H9 (cell line): ENCODE measurements at regions not wholly inside any gene's neighbourhood (a gene's known extent, or its start where the extent isn't known, plus 50 kb on each side); places are given as distances from the start of the nearest gene placed in this dataset.

Experiments
- DNase-seq: peaks from one replicate; pipeline ENCODE4 v3.0.0-alpha.2; 2017
- H2AFZ ChIP-seq: one replicate; pipeline ENCODE4 v1.6.1; 2013; ENCODE audit warnings: mild to moderate bottlenecking, low read length, control low read depth, moderate library complexity
- H2AK5ac ChIP-seq: 2 replicates; pipeline ENCODE4 v1.6.1; 2013; ENCODE audit warnings: low read length, control low read depth, mixed read lengths; ENCODE audit not compliant: insufficient read length
- H2BK120ac ChIP-seq: one replicate; pipeline ENCODE4 v1.6.1; 2013; ENCODE audit warnings: low read depth, mild to moderate bottlenecking, low read length, control low read depth, inconsistent platforms; ENCODE audit not compliant: poor library complexity, severe bottlenecking
- H2BK12ac ChIP-seq: 2 replicates; pipeline ENCODE4 v1.6.1; 2013; ENCODE audit warnings: low read length, control low read depth, mixed read lengths, low read depth; ENCODE audit not compliant: insufficient read length
- H2BK15ac ChIP-seq: 2 replicates; pipeline ENCODE4 v1.6.1; 2013; ENCODE audit warnings: low read depth, low read length, control low read depth
- H2BK20ac ChIP-seq: one replicate; pipeline ENCODE4 v1.6.1; 2013; ENCODE audit warnings: low read depth, mild to moderate bottlenecking, low read length, control low read depth, inconsistent platforms; ENCODE audit not compliant: poor library complexity, severe bottlenecking
- H2BK5ac ChIP-seq: 2 replicates; pipeline ENCODE4 v1.6.1; 2013; ENCODE audit warnings: low read length, control low read depth, mixed read lengths; ENCODE audit not compliant: insufficient read length
- H3K14ac ChIP-seq: 2 replicates; pipeline ENCODE4 v1.6.1; 2013; ENCODE audit warnings: low read length, control low read depth; ENCODE audit not compliant: insufficient read depth
- H3K18ac ChIP-seq: 2 replicates; pipeline ENCODE4 v1.6.1; 2013; ENCODE audit warnings: low read depth, mild to moderate bottlenecking, mixed read lengths, low read length, control low read depth; ENCODE audit not compliant: insufficient read length
- H3K23ac ChIP-seq: 2 replicates; pipeline ENCODE4 v1.6.1; 2013; ENCODE audit warnings: low read length, control low read depth, mixed read lengths, low read depth; ENCODE audit not compliant: insufficient read length
- H3K23me2 ChIP-seq: 2 replicates; pipeline ENCODE4 v1.6.1; 2013; ENCODE audit warnings: low read depth, mild to moderate bottlenecking, mixed read lengths, low read length, control low read depth; ENCODE audit not compliant: insufficient read length, poor library complexity, severe bottlenecking
- H3K27ac ChIP-seq: 2 replicates; pipeline ENCODE4 v1.5.1; 2013; ENCODE audit warnings: low read length, control low read depth, mixed read lengths, low read depth; ENCODE audit not compliant: insufficient read length
- H3K27me3 ChIP-seq: 2 replicates; pipeline ENCODE4 v1.6.1; 2013; ENCODE audit warnings: low read length, control low read depth, inconsistent platforms; ENCODE audit not compliant: insufficient read depth
- H3K4ac ChIP-seq: 2 replicates; pipeline ENCODE4 v1.6.1; 2013; ENCODE audit warnings: low read depth, mild to moderate bottlenecking, control low read depth, inconsistent platforms, low read length, moderate library complexity
- H3K4me1 ChIP-seq: 2 replicates; pipeline ENCODE4 v1.6.1; 2013; ENCODE audit warnings: low read length, control low read depth, inconsistent platforms; ENCODE audit not compliant: insufficient read depth
- H3K4me2 ChIP-seq: 2 replicates; pipeline ENCODE4 v1.6.1; 2013; ENCODE audit warnings: low read length, control low read depth, mixed read lengths; ENCODE audit not compliant: insufficient read length, insufficient read depth
- H3K56ac ChIP-seq: 2 replicates; pipeline ENCODE4 v1.6.1; 2013; ENCODE audit warnings: low read depth, mild to moderate bottlenecking, mixed read lengths, low read length, control low read depth; ENCODE audit not compliant: insufficient read length
- H3K79me1 ChIP-seq: 2 replicates; pipeline ENCODE4 v1.6.1; 2013; ENCODE audit warnings: low read depth, mild to moderate bottlenecking, moderate library complexity, low read length, control low read depth, inconsistent platforms; ENCODE audit not compliant: insufficient read depth, poor library complexity, severe bottlenecking
- H3K79me2 ChIP-seq: 2 replicates; pipeline ENCODE4 v1.6.1; 2013; ENCODE audit warnings: low read length, control low read depth, inconsistent platforms; ENCODE audit not compliant: insufficient read depth
- H3K9ac ChIP-seq: 2 replicates; pipeline ENCODE4 v1.6.1; 2013; ENCODE audit warnings: low read length, control low read depth, mixed read lengths; ENCODE audit not compliant: insufficient read length; ENCODE audit errors: extremely low read depth
- H3K9me3 ChIP-seq: one replicate; pipeline ENCODE4 v1.6.1; 2013; ENCODE audit warnings: low read depth, low read length, inconsistent platforms; ENCODE audit not compliant: control insufficient read depth
- H3T11ph ChIP-seq: one replicate; pipeline ENCODE4 v1.6.1; 2013; ENCODE audit warnings: mild to moderate bottlenecking, low read length, control low read depth, inconsistent platforms
- H4K20me1 ChIP-seq: one replicate; pipeline ENCODE4 v1.6.1; 2013; ENCODE audit not compliant: control insufficient read depth, insufficient read length, insufficient read depth
- H4K5ac ChIP-seq: 2 replicates; pipeline ENCODE4 v1.6.1; 2013; ENCODE audit warnings: low read depth, mild to moderate bottlenecking, mixed read lengths, low read length, control low read depth; ENCODE audit not compliant: insufficient read length
- H4K8ac ChIP-seq: replicated peaks from 2 replicates; pipeline ENCODE4 v1.6.1; 2013; ENCODE audit warnings: low read length, control low read depth, mixed read lengths, low read depth; ENCODE audit not compliant: insufficient read length
- H4K91ac ChIP-seq: 2 replicates; pipeline ENCODE4 v1.6.1; 2013; ENCODE audit warnings: low read depth, mild to moderate bottlenecking, moderate library complexity, mixed read lengths, low read length, control low read depth; ENCODE audit not compliant: insufficient read length
- H3K27ac Mint-ChIP-seq, 3 experiments: 2 replicates in 2 of 3; 3 replicates in 1 of 3; pipeline ENCODE4 v1.8.0; 2020 to 2021; ENCODE audit warnings: mixed read lengths in 3 of 3, mild to moderate bottlenecking in 1 of 3, moderate library complexity in 1 of 3
- H3K27me3 Mint-ChIP-seq: 2 replicates; pipeline ENCODE4 v1.8.0; 2021; ENCODE audit warnings: low read depth, mild to moderate bottlenecking, moderate library complexity, mixed read lengths
- H3K36me3 Mint-ChIP-seq, 3 experiments: 2 replicates in 2 of 3; 3 replicates in 1 of 3; pipeline ENCODE4 v1.8.0; 2020 to 2021; ENCODE audit warnings: low read depth in 3 of 3, mixed read lengths in 3 of 3; ENCODE audit not compliant: insufficient read depth in 1 of 3
- H3K4me1 Mint-ChIP-seq, 2 experiments: 2 replicates each; pipeline ENCODE4 v1.8.0; 2020; ENCODE audit warnings: mixed read lengths in 2 of 2
- H3K4me3 Mint-ChIP-seq, 2 experiments: 2 replicates in 1 of 2; 3 replicates in 1 of 2; pipeline ENCODE4 v1.8.0; 2020 to 2021; ENCODE audit warnings: mild to moderate bottlenecking in 2 of 2, mixed read lengths in 2 of 2, moderate library complexity in 1 of 2
- H3K9me3 Mint-ChIP-seq, 2 experiments: 2 replicates in 1 of 2; 3 replicates in 1 of 2; pipeline ENCODE4 v1.8.0; 2020; ENCODE audit warnings: mild to moderate bottlenecking in 2 of 2, mixed read lengths in 2 of 2, moderate library complexity in 1 of 2
- WGBS: extraction: QIAGEN DNeasy Blood & Tissue Kit; methylation state at CpG from one replicate; pipeline ENCODE4 v1.1.7; 2013; ENCODE audit warnings: missing lambda C conversion rate, low lambda C conversion rate, mixed read lengths; ENCODE audit not compliant: insufficient read length; ENCODE audit errors: extremely low coverage; 5-methylcytosine and 5-hydroxymethylcytosine counted together
- TF ChIP-seq, protein P1 (sequence below): fragments of 200-600 bp; sonication (generic); conservative IDR thresholded peaks from 3 replicates; pipeline ENCODE4 v1.8.0; 2021; ENCODE audit warnings: antibody characterized with exemption, mild to moderate bottlenecking

DNA sequence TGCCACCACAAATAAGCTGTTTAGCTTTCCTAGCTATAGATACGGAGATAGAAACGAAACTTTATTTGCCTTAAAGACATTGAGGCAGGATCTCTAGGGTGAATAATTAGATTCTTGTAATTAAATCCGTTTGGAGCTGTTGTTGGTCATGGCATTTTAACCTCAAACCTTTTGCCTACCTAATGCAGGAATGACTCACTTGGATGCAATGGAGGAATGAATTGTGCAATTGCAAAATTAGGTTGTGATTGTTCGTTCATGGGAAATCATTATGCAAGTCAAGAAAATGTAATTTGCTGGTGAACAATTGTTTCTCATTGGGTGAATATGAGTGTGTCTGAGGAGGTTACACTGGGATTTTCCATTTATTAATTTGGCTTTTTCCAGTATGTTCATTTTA is 703.5 kb downstream of the GATA3 start:
- no peaks in the 10 kb centered on the region for H3K4me1 Mint-ChIP-seq
- no peaks in the 10 kb centered on the region for H3K36me3 Mint-ChIP-seq
- H3K23me2 ChIP-seq: no peaks in the 10 kb centered on the region
- no peak overlapping the region for H3K18ac ChIP-seq
- H4K5ac ChIP-seq: no peak overlapping the region
- H3K4ac ChIP-seq: no peak overlapping the region
- no peaks in the 10 kb centered on the region; the same call in 1 of the 2 replicates for H3K27me3 Mint-ChIP-seq
- no peak overlapping the region for H3K27ac Mint-ChIP-seq
- H3K79me2 ChIP-seq: no peaks in the 10 kb centered on the region
- H2BK120ac ChIP-seq: no peak overlapping the region
- DNase-seq: no peak
- H3K9me3 ChIP-seq: no peaks in the 10 kb centered on the region
- H3K4me1 ChIP-seq: no peaks in the 10 kb centered on the region
- no peaks in the 10 kb centered on the region for H4K20me1 ChIP-seq
- no peak overlapping the region for H3K56ac ChIP-seq
- H2BK5ac ChIP-seq: no peak overlapping the region
- no peak overlapping the region for H2BK15ac ChIP-seq
- H3K23ac ChIP-seq: no peak overlapping the region
- H2AK5ac ChIP-seq: no peak overlapping the region
- no peak overlapping the region for H3K27ac ChIP-seq
- H4K91ac ChIP-seq: no peak overlapping the region
- no peak overlapping the region for H2BK12ac ChIP-seq
- H3K9me3 Mint-ChIP-seq: no peaks in the 10 kb centered on the region
- no peak overlapping the region for H3K4me3 Mint-ChIP-seq
- no peak overlapping the region for H4K8ac ChIP-seq
- WGBS: no CpG with 5 or more reads among the region's 4 CpGs
- no peak overlapping the region for H3K9ac ChIP-seq
- TF ChIP-seq, protein P1, sequence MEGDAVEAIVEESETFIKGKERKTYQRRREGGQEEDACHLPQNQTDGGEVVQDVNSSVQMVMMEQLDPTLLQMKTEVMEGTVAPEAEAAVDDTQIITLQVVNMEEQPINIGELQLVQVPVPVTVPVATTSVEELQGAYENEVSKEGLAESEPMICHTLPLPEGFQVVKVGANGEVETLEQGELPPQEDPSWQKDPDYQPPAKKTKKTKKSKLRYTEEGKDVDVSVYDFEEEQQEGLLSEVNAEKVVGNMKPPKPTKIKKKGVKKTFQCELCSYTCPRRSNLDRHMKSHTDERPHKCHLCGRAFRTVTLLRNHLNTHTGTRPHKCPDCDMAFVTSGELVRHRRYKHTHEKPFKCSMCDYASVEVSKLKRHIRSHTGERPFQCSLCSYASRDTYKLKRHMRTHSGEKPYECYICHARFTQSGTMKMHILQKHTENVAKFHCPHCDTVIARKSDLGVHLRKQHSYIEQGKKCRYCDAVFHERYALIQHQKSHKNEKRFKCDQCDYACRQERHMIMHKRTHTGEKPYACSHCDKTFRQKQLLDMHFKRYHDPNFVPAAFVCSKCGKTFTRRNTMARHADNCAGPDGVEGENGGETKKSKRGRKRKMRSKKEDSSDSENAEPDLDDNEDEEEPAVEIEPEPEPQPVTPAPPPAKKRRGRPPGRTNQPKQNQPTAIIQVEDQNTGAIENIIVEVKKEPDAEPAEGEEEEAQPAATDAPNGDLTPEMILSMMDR: no peak
- no peak overlapping the region for H2AFZ ChIP-seq
- no peak overlapping the region for H3K4me2 ChIP-seq
- H2BK20ac ChIP-seq: no peak overlapping the region
- no peaks in the 10 kb centered on the region for H3K79me1 ChIP-seq
- no peak overlapping the region for H3T11ph ChIP-seq
- no peaks in the 10 kb centered on the region for H3K27me3 ChIP-seq
- no peak overlapping the region for H3K14ac ChIP-seq
